GM12878 (cell line): ENCODE measurements at regions not wholly inside any gene's neighbourhood (a gene's known extent, or its start where the extent isn't known, plus 50 kb on each side); places are given as distances from the start of the nearest gene placed in this dataset.

Source experiments
- ATAC-seq: fragments of 200-7000 bp; cut with Tn5 transposase; 3 replicates; pipeline ENCODE4 v1.9.1; 2020; ENCODE audit warnings: mild to moderate bottlenecking, moderate library complexity
- BruUV-seq: library from RNA; stranded (reverse); fragments of 400-500 nt; replicated peaks from 2 replicates; lab custom pipeline; 2021; lab: Mats Ljungman, UMichigan
- CTCF ChIA-PET: fragments of 300-600 bp; sonication (Branson Sonifier 250); formaldehyde crosslinking; extraction: SDS; loops from one replicate; lab custom pipeline; 2021; ENCODE audit warnings: inconsistent platforms; lab: Yijun Ruan, JAX
- POLR2A ChIA-PET: fragments of 350-600 bp; formaldehyde crosslinking; extraction: SDS; loops from one replicate; lab custom pipeline; 2021; ENCODE audit warnings: inconsistent platforms; lab: Charles Lee
- RAD21 ChIA-PET: fragments of 300-600 bp; sonication (Branson Sonifier 250); formaldehyde crosslinking; loops from one replicate; lab custom pipeline; 2023; ENCODE audit warnings: antibody characterized with exemption; ENCODE audit not compliant: unreplicated experiment; lab: Charles Lee
- SMC1A ChIA-PET: fragments of 300-600 bp; sonication (Branson Sonifier 250); formaldehyde crosslinking; loops from one replicate; lab custom pipeline; 2023; ENCODE audit not compliant: unreplicated experiment, uncharacterized antibody; lab: Charles Lee
- DNase-seq: peaks from one replicate; pipeline ENCODE4 v3.0.0-alpha.2; 2011; ENCODE audit warnings: low read depth, low spot score
- FAIRE-seq: peaks from 3 replicates; lab custom pipeline; 2011; peaks lifted over from hg19 to GRCh38; lab: Jason Lieb, UNC
- H2AFZ ChIP-seq: 2 replicates; pipeline ENCODE4 v1.6.0; 2011; ENCODE audit warnings: low read depth, low read length, control low read depth; ENCODE audit not compliant: control insufficient read depth
- H3K27ac ChIP-seq: 2 replicates; pipeline ENCODE4 v1.5.1; 2011; ENCODE audit warnings: control low read depth; ENCODE audit not compliant: control insufficient read depth, insufficient read depth
- H3K27me3 ChIP-seq, 2 experiments: replicated peaks in 1 of 2; 2 replicates each; pipeline versions ENCODE4 v1.6.0 to v1.6.1; 2011; ENCODE audit warnings: low read length in 1 of 2; ENCODE audit not compliant: control insufficient read depth in 2 of 2, insufficient read depth in 2 of 2
- H3K36me3 ChIP-seq, 2 experiments: 2 replicates each; pipeline ENCODE4 v1.5.1; 2011; ENCODE audit warnings: low read length in 1 of 2; ENCODE audit not compliant: control insufficient read depth in 2 of 2, insufficient read depth in 2 of 2
- H3K4me1 ChIP-seq: 2 replicates; pipeline ENCODE4 v1.6.1; 2011; ENCODE audit warnings: mild to moderate bottlenecking, low read length, moderate library complexity, mixed read lengths; ENCODE audit not compliant: control insufficient read depth, insufficient read depth
- H3K4me2 ChIP-seq: 2 replicates; pipeline ENCODE4 v1.6.0; 2011; ENCODE audit warnings: control low read depth; ENCODE audit not compliant: control insufficient read depth, insufficient read depth
- H3K4me3 ChIP-seq: fragments of 200-600 bp; sonication (generic); 2 replicates; pipeline ENCODE4 v1.5.1; 2016
- H3K79me2 ChIP-seq: 2 replicates; pipeline ENCODE4 v1.6.0; 2011; ENCODE audit warnings: low read length; ENCODE audit not compliant: control insufficient read depth, insufficient read depth
- H3K9ac ChIP-seq: 2 replicates; pipeline ENCODE4 v1.8.0; 2011; ENCODE audit warnings: low read length, control low read depth, mixed read lengths; ENCODE audit not compliant: control insufficient read depth, insufficient read depth
- H3K9me3 ChIP-seq: replicated peaks from 3 replicates; pipeline ENCODE4 v1.5.1; 2011; ENCODE audit warnings: mild to moderate bottlenecking, low read length; ENCODE audit not compliant: control insufficient read depth, insufficient read depth
- H4K20me1 ChIP-seq: 2 replicates; pipeline ENCODE4 v1.6.0; 2011; ENCODE audit not compliant: control insufficient read depth, insufficient read depth
- JUNB ChIP-seq: IDR thresholded peaks from 2 replicates; pipeline ENCODE4 v1.6.1; 2016; ENCODE audit warnings: antibody characterized with exemption, mild to moderate bottlenecking
- NFYA ChIP-seq: IDR thresholded peaks from 2 replicates; pipeline ENCODE4 v1.6.1; 2011; ENCODE audit warnings: low read depth, mild to moderate bottlenecking, low read length, improper control_type of control experiment, borderline replicate concordance
- POLR2AphosphoS2 ChIP-seq: IDR thresholded peaks from 2 replicates; pipeline ENCODE4 v1.6.1; 2011; ENCODE audit warnings: low read depth, mild to moderate bottlenecking, low read length, improper control_type of control experiment, moderate library complexity
- TAF1 ChIP-seq: IDR thresholded peaks from 2 replicates; pipeline ENCODE4 v1.6.1; 2011; ENCODE audit warnings: mild to moderate bottlenecking, low read depth, low read length, borderline replicate concordance
- TARDBP ChIP-seq: IDR thresholded peaks from 2 replicates; pipeline ENCODE4 v1.6.1; 2016; ENCODE audit warnings: borderline replicate concordance
- ZBED1 ChIP-seq: IDR thresholded peaks from 2 replicates; pipeline ENCODE4 v1.6.1; 2016; ENCODE audit warnings: borderline replicate concordance
- WGBS: methylation state at CpG from one replicate; pipeline ENCODE4 v1.1.6; 2016; ENCODE audit warnings: low lambda C conversion rate; ENCODE audit not compliant: insufficient replicate concordance, insufficient coverage; ENCODE audit errors: missing lambda C conversion rate; 5-methylcytosine and 5-hydroxymethylcytosine counted together
- in situ Hi-C: fragments of 300-500 bp; cut with MboI; formaldehyde crosslinking; loops from 9 replicates; pipeline ENCODE4 v1.14.3; 2018; ENCODE audit warnings: mixed read lengths
- intact Hi-C: fragments of 100-400 bp; cut with micrococcal nuclease; formaldehyde crosslinking; loops from one replicate; pipeline ENCODE4 v1.14.2; 2022; ENCODE audit not compliant: unreplicated experiment
- TF ChIP-seq, protein P1 (sequence below): fragments of 150-350 bp; IDR thresholded peaks from 2 replicates; pipeline ENCODE4 v1.6.1; 2014; ENCODE audit warnings: mild to moderate bottlenecking, low read depth, low read length

GRCh38 chr13:30038884-30039283, 188.5 kb upstream of the UBL3 start (continued):
- TF ChIP-seq POLR2AphosphoS2 (no peak), ZBED1 (no peak), NFYA (no peak), JUNB (no peak), TARDBP (no peak), TAF1 (no peak)

GRCh38 chr13:30037766-30038165, 187.3 kb upstream of the UBL3 start:
- ChIA-PET POLR2A (no interaction called here), SMC1A (no interaction called here), RAD21 (no interaction called here), CTCF (no interaction called here)
- FAIRE-seq = no peak
- no peaks in the 10 kb centered on the region for H3K79me2 ChIP-seq
- peaks cover 2 to 5% of the 10 kb centered on the region in 2 experiments; a peak in 1 of 4 replicates for H3K27me3 ChIP-seq
- H2AFZ ChIP-seq = no peak overlapping the region
- H3K9ac ChIP-seq = no peak overlapping the region
- H3K9me3 ChIP-seq = no peaks in the 10 kb centered on the region; the same call in 2 of the 3 replicates
- intact Hi-C loops (no loop called here), in situ Hi-C loops (no loop called here)
- no peak overlapping the region for H3K4me2 ChIP-seq
- H3K4me1 ChIP-seq = no peaks in the 10 kb centered on the region
- DNase-seq = no peak
- ATAC-seq = no peak
- no peaks in the 10 kb centered on the region for H4K20me1 ChIP-seq
- no peaks in the 10 kb centered on the region for H3K36me3 ChIP-seq
- no peak overlapping the region for H3K4me3 ChIP-seq
- no peak overlapping the region for H3K27ac ChIP-seq
- no TSS peak for BruUV-seq
- WGBS = 15% methylated on average over 4 of the region's 4 CpGs
- TF ChIP-seq, protein P1, sequence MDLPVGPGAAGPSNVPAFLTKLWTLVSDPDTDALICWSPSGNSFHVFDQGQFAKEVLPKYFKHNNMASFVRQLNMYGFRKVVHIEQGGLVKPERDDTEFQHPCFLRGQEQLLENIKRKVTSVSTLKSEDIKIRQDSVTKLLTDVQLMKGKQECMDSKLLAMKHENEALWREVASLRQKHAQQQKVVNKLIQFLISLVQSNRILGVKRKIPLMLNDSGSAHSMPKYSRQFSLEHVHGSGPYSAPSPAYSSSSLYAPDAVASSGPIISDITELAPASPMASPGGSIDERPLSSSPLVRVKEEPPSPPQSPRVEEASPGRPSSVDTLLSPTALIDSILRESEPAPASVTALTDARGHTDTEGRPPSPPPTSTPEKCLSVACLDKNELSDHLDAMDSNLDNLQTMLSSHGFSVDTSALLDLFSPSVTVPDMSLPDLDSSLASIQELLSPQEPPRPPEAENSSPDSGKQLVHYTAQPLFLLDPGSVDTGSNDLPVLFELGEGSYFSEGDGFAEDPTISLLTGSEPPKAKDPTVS = no peak
